ENCODE measurements at regions not wholly inside any gene's neighbourhood (a gene's known extent, or its start where the extent isn't known, plus 50 kb on each side); places are given as distances from the start of the nearest gene placed in this dataset.
A peak's percentile ranks its signal among the peaks of the same experiment; 100 is the strongest.

DNA sequence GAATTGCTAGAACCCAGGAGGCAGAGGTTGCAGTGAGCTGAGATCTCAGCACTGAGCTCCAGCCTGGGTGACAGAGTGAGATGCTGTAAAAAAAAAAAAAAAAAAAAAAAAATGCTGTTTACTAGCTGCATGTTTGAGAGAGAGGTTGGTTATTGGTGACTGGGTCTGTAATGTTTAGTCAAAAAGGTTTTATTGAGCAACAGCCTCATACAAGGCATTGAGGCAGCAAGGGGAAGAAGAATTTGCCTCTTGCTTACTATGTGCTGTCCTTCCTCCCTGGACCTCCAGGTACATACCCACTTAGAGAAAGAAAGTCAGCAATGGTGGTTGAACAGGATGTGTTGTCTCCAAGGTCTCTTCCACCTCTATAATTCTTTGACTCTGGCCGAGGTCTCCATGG is 140.7 kb upstream of the SPRY4 start:
- no peak for TF ChIP-seq POLR2A (IDR thresholded peaks at IDR 0.05)
- TF ChIP-seq, protein P1, sequence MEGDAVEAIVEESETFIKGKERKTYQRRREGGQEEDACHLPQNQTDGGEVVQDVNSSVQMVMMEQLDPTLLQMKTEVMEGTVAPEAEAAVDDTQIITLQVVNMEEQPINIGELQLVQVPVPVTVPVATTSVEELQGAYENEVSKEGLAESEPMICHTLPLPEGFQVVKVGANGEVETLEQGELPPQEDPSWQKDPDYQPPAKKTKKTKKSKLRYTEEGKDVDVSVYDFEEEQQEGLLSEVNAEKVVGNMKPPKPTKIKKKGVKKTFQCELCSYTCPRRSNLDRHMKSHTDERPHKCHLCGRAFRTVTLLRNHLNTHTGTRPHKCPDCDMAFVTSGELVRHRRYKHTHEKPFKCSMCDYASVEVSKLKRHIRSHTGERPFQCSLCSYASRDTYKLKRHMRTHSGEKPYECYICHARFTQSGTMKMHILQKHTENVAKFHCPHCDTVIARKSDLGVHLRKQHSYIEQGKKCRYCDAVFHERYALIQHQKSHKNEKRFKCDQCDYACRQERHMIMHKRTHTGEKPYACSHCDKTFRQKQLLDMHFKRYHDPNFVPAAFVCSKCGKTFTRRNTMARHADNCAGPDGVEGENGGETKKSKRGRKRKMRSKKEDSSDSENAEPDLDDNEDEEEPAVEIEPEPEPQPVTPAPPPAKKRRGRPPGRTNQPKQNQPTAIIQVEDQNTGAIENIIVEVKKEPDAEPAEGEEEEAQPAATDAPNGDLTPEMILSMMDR (IDR thresholded peaks at IDR 0.05), result no peak
- intact Hi-C loops (cut with DNase I), result no loop called here
- Histone ChIP-seq H3K4me1 (peaks cover 0 to 15% (median 3%) of the 10 kb centered on the region in 4 donors), H3K27ac (no peak overlapping the region), H3K4me3 (no peak overlapping the region), H3K27me3 (no peaks in the 10 kb centered on the region), H3K36me3 (no peaks in the 10 kb centered on the region), H3K9me3 (no peaks in the 10 kb centered on the region)
- DNase-seq (no peak), ATAC-seq (no peak)
- 100% methylated on average over 1 of the region's 1 CpG for WGBS (ENCODE audit: insufficient coverage, low coverage, low lambda C conversion rate, missing lambda C conversion rate)

DNA sequence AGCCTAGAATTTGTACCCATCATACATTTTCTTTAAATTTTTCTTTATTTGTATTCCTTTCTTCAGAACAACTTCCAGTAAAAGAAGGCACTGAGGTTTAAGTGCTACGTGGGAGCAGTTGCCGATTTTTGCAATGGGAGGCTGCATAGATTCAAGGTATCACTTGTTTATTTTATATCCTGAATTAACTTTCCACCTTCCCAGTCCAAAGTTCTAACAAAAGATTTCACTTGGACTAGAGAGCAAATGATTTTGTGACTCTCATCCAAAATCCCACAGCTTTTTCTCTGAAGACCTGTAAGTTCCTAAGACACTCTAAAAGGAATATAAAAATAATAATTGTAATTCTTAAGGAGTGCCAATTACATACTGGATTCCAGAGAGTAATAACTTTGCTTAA is 139.1 kb upstream of the SPRY4 start:
- no peaks in the 10 kb centered on the region for H3K36me3 ChIP-seq
- ATAC-seq (peak; percentile 48 to 73 (median 60)), DNase-seq (no peak)
- peak overlapping the region in 1 of 3 donors; percentile 24 for H3K27ac ChIP-seq
- no peak for TF ChIP-seq POLR2A (IDR thresholded peaks at IDR 0.05)
- TF ChIP-seq, protein P1 (IDR thresholded peaks at IDR 0.05), result no peak
- H3K4me1 ChIP-seq, result peaks cover 0 to 15% (median 3%) of the 10 kb centered on the region in 4 donors
- no peaks in the 10 kb centered on the region for H3K9me3 ChIP-seq
- 34% methylated on average over 2 of the region's 2 CpGs for WGBS (ENCODE audit: insufficient coverage, low coverage, low lambda C conversion rate, missing lambda C conversion rate)
- no peaks in the 10 kb centered on the region for H3K27me3 ChIP-seq
- intact Hi-C loops (cut with DNase I), result no loop called here
- no peak overlapping the region for H3K4me3 ChIP-seq

DNA sequence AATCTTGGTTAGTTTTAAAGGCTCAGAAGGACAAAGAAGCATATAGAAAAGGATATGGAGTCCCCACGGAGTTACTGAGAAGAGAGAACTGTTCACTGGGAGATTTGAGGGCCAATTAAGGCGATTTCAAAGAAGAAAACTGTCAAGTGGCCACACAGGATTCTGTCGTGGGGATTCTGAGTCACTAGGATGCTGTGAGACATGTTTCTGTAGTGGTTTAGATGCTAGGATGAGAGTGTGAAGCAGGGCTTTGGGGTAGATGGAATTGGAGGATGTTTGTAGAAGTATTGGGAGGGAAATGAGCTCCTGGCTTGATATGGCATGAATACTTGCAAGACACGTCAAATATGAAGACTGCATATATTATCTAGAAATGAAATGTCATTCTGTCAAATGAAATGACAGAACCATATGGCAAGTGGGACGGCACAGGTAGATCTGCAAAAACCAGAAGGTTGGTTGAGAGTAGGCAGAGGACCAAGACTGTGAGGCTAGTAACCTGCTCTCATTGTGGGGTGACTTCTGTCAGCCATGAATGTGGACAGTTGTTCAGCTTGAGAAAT is 136.3 kb upstream of the SPRY4 start:
- 75% methylated on average over 5 of the region's 5 CpGs for WGBS (ENCODE audit: insufficient coverage, low coverage, low lambda C conversion rate, missing lambda C conversion rate)
- intact Hi-C loops (cut with DNase I), result no loop called here
- no peak for ATAC-seq

DNA sequence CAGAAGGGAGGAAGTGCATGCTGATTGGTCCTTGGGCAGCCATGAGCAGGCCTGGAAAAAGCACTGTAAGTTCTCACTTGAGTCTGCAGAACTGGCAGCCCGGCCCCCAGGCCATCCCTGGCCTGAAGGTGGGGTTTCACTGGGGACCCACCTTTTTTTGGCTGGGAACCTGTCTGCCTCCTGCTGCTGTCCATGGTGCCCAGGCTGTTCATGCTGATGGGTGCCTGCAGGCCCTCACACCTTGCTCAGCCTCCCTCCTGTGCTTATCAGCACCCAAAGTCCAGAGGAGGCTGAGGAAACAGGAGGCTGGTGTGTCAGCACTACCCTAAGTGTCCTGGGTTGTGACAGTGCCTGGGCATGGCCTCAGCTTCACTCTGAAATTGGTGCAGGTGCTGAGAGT is 134.4 kb upstream of the SPRY4 start:
- peaks cover 0 to 8% (median 0%) of the 10 kb centered on the region in 4 donors for H3K4me1 ChIP-seq
- 100% methylated on average over 1 of the region's 1 CpG for WGBS (ENCODE audit: insufficient coverage, low coverage, low lambda C conversion rate, missing lambda C conversion rate)
- H3K27me3 ChIP-seq, result no peaks in the 10 kb centered on the region
- ATAC-seq, result no peak
- TF ChIP-seq POLR2A (IDR thresholded peaks at IDR 0.05), result no peak
- TF ChIP-seq, protein P1 (IDR thresholded peaks at IDR 0.05), result no peak
- H3K27ac ChIP-seq, result no peak overlapping the region
- DNase-seq, result no peak
- H3K9me3 ChIP-seq, result no peaks in the 10 kb centered on the region
- no peak overlapping the region for H3K4me3 ChIP-seq
- H3K36me3 ChIP-seq, result no peaks in the 10 kb centered on the region
- intact Hi-C loops (cut with DNase I), result no loop called here

More for the DNA sequence above, 136.3 kb upstream of the SPRY4 start:
- Histone ChIP-seq H3K27me3 (no peaks in the 10 kb centered on the region), H3K9me3 (no peaks in the 10 kb centered on the region), H3K36me3 (no peaks in the 10 kb centered on the region), H3K4me3 (no peak overlapping the region), H3K27ac (no peak overlapping the region), H3K4me1 (peaks cover 0 to 12% (median under 1%) of the 10 kb centered on the region in 4 donors)
- DNase-seq, result no peak
- TF ChIP-seq POLR2A (IDR thresholded peaks at IDR 0.05), result no peak
- TF ChIP-seq, protein P1 (IDR thresholded peaks at IDR 0.05), result no peak

DNA sequence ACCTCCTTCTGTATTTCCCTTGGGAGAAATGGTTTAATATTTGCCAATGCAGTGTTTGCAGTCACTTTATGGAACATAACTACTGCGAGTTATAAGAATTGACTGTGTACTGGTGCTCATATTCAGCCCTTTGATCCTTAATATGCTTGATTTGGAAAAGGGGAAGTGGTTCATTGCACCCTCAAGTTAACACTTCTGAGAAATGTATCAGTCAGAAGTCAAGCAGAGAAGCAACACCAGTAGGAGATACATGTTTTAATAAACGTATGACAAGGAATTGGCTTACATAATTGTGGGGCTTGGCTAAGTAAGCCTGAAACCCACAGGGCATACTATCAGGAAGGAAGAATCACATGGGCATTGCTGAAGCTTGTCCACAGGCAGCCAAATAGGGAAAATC is 131.0 kb upstream of the SPRY4 start:
- ATAC-seq, result no peak
- intact Hi-C loops (cut with DNase I), result no loop called here
- no peak overlapping the region for H3K27ac ChIP-seq
- H3K36me3 ChIP-seq, result no peaks in the 10 kb centered on the region
- WGBS (ENCODE audit: insufficient coverage, low coverage, low lambda C conversion rate, missing lambda C conversion rate), result 61% methylated on average over 2 of the region's 2 CpGs
- H3K4me1 ChIP-seq, result no peaks in the 10 kb centered on the region
- no peak for DNase-seq
- H3K4me3 ChIP-seq, result no peak overlapping the region
- H3K9me3 ChIP-seq, result no peaks in the 10 kb centered on the region
- TF ChIP-seq, protein P1 (IDR thresholded peaks at IDR 0.05), result no peak
- TF ChIP-seq POLR2A (IDR thresholded peaks at IDR 0.05), result no peak
- no peaks in the 10 kb centered on the region for H3K27me3 ChIP-seq

Measured in right lobe of liver (tissue), 6 donors.